NOMO-1 treated with DMSO at 0.1 percent for 48 hours (cell line): ENCODE measurements at regions not wholly inside any gene's neighbourhood (a gene's known extent, or its start where the extent isn't known, plus 50 kb on each side); places are given as distances from the start of the nearest gene placed in this dataset.
"Not testable (repeated sequence)": the region's sequence is repeated elsewhere in the genome, so short reads cannot be mapped to it uniquely, and the experiment has no call there.

Experiments
- DNase-seq: peaks from one replicate; lab custom pipeline; 2025; ENCODE audit not compliant: unreplicated experiment; lab: John Stamatoyannopoulos, UW

DNA sequence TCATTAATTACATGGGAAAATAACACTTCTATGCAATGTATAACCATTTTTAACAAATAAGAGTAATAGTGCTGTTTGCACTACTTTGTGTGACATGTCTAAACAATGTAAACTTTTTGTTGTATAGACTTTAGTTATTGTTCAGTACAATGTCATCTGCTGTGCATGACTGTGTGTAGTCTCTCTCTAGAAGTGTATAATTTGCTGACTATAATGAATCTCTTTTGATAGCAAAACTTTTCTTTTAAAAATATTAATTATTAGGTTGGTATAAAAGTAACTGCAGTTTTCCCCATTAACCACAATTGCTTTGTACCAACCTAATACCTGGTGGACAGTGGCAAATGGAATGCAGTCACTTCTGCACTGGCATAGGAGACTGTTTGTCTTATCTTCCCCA, 124.2 kb upstream of the SGK1 start:
- DNase-seq: no peak

DNA sequence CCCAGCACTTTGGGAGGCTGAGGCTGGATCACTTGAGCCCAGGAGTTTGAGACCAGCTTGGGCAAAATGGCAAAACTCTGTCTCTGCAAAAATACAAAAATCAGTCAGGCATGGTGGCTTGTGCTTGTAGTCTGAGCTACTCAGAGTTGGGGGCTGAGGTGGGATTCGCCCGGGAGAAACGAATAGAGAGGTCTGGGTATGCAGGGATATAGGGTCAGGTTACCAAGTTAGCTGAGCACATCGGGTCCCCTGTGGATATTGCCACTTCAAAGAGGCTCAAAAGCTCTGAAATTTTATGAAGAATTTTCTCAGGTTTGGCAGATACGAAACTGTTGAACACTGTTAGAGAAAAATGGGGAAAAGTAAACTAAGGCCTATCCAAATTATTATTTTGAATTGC, 120.9 kb upstream of the SGK1 start:
- no peak for DNase-seq

DNA sequence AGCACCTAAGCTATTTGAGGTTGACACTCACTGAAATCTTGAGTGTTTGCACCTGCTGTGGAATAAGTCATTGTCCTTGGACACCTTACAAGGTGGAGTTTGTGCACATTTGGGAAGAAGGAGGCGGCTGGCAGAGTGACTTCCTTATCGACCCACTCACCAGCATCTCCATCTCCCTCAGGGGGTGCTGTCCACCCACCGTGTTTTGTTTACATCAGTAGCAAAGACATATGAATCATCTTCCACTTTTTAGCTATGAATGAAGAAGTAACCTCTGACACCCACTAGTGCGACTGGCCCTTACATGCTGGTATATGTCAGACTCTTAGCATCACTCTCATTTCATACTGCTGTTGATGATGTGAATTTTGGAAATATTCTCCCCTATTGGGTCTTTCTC, 119.5 kb upstream of the SGK1 start:
- DNase-seq: peak; percentile 78

DNA sequence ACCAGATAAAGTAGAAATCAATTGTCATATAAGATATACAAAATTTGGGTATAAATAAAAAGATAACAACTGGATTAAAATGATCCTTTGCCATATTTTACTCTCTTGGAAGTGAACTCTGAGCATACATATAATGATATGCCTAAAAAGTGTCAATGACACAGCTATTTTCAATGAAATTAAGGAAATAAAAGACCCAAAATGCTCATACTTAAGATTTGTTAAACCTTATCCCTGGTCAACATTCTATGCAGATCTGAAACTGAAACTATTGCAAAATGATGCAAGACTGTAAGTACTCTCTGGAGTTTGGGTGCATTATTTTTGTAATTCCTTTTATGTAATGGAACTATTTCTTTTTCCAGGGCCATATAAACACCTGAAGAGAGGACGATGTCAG, 119.0 kb upstream of the SGK1 start:
- peak; percentile 80 for DNase-seq

DNA sequence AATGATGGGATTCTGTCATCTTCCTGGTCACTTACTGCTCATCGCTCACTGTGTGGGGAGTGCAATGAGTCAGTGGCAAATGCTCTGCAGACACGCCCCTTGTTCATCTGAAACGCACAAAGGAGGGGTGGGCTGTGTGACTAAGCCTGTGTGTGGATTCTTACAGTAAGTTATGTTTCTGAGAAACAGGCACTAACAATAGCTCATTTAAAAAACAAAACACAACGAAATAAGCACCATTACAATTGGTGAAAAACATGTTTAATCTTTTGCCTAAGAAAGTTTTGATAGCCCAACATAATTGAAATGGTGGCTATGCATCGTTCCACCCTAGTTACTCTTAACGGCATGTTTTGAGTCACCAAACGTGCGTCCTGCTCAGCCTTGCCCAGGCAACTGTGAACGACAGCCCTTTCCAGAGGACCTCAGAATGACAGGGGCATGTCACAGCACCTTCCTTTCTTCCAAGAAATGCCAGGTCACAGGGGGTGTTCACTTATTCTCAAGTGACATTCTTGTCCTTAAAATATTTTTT, 118.4 kb upstream of the SGK1 start:
- peak; percentile 58 for DNase-seq

DNA sequence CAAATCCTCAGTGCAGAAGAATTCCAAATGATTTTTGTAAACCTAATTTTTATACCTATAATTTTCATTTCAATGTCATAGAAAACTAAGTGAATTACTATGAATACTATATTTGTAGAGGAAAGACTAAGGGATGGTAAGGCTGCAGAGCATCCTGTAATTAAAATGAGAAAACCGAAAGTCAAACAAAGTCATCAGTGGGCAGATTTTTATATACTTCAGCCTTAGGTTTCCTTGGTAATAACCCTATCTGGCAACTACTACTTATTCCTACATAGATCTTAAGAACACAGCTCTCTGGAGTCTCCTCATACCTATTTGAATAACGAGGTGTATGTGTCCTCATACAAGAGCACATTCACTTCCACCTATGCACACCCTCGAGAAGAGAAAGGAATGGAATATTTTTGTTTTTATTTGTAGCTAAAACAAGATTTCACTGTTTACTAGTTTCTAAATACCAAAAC, 117.9 kb upstream of the SGK1 start:
- no peak for DNase-seq

DNA sequence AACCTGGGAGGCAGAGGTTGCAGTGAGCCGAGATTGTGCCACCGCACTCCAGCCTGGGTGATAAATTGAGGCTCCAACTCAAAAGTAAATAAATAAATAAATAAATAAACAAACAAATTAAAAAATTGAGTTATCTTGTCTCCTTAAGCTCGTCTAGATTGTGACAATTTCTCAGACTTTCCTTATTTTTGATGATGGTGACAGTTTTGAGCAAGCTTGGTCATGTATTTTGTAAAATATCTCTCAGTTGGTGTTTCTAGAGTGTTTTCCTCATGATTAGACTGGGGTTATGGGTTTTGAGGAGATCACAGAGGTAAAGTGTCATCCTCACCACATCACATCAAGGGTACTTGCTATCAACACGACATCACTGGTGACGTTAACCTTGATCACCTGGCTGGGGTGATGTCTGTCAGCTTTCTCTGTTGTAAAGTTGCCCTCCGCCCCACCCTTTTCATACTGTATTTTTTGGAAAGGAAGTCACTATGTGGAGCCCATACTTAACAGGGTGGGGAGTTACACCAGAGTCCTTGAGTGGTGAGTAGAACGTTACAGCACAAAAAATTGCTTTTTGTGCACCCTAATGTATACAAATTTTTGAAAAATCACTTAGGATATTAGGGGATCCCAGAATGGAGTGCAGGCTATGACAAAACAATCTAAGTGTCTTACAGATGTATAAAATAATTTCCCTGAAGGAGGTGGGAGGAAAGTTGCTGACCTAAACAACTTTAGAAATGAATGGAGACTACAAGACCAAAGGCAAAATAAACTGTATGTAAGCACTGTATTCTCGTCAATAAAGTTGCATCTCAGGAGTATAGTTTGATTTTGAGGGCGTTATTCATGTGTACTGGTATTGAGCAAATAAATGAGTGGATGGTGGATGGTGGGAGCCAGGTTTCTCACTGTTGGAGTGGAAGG, 116.4 kb upstream of the SGK1 start:
- no peak for DNase-seq

DNA sequence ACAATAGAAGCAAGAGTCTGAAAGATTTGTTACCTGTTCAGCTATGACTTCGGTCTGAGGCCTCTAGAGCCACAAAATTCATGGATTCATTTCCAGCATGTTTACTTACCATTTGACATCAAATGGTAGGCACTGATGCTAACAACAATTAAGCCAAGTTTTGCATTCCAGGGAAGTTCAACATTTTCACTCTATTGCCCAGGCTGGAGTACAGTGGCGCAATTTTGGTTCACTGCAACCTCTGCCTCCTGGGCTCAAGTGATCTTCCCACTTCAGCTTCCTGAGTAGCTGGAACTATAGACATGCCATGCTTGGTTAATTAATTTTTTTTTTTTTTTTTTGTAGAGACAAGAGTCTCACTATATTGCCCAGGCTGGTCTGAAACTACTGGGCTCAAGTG, 114.1 kb upstream of the SGK1 start:
- DNase-seq: no peak

DNA sequence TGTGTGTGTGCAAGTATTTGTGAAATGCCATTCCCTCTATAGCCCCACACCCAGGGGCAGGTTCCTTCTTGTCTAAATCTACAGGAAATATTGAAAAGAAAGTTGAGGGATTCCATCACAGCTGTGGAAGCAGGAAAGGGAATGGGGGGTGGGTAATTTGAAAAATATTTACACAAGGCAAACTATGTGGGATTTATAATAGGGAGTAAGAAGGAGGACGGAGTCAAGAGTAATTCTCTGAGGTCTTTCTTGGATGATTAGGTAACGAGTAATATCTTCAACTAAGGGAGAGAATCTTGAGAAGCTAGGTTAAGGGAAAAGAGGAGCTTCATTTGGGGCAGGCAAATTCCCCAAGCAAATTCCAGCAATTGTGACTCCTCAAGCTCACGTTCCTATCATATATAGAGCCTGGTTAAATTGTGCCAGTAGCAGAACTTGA, 113.5 kb upstream of the SGK1 start:
- no peak for DNase-seq

DNA sequence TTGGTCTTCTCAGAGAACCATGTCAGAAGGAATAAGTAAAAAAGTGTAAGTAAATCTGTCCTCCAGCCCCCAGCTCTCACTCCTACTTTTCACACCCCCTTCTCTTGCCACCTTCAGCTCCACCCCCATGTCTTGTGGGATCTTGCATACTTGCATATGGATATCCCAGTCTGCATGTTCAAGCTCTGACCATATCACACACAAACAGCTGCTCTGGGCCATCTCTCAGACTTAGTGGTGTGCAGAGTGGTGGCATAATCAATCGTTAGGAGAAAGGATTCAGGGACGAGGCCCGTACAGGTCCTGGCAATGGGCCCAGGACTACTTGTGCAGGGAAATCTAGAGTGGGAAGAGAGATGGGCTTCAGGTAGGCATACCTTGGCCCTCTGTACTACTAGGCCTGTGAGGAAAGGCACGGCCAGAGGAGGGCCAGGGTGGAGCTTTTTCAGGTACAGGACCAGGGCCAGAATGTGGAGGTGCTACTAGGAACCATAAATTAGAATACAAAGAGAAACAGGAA, 112.0 kb upstream of the SGK1 start:
- no peak for DNase-seq

DNA sequence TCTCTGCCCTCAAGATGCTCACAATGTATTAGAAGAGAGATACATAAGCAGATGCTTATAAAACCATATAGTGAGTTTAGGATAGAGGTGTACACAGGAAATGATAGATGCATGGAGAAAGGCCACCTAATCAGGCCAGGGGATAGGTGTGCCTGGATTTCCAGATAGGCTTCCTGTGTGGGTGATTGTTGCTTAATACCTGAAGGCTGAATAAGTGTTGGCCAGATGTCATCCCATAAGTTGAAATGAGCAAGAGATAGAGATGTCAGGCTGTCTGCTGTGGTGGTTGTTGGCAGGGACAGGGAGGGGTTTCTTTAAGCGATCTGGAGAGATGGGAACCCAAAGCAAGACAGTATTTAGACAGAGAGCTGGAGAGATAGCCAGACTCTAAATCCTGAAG, 109.8 kb upstream of the SGK1 start:
- no peak for DNase-seq

DNA sequence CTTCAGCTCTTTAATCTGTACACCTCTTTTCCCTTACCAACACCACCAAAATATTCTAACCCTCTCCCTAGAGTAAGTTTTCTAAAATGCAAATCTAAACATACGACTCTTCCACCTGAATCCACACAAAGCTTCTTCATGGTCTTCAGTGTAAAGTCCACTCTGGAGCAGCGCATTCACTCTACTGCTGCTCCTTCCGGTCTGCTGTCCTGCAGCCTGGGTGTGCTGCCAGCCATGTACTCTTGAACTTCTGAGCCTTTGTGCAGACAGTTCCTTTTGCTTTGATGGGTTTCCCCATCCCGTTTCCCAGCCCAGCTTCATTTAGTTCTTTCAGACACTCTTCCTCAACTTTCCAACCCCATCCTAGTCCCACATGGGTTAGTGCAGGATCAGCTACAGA, 108.7 kb upstream of the SGK1 start:
- no peak for DNase-seq

DNA sequence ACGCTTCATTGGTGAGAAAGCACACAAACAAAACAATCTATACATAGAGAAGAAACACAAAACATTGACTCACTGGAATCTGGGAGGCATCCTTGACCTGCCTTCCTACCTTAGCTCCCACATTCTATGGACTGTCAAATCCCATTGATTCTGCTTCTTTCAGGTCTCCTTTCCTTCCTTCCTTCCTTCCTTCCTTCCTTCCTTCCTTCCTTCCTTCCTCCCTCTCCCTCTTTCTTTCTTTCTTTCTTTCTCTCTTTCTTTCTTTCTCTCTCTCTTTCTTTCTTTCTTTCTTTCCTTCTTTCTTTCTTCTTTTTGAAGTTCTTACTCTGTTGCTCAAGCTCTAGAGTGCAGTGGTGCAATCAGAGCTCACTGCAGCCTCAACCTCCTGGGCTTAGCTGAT, 108.0 kb upstream of the SGK1 start:
- DNase-seq: not testable (repeated sequence)

DNA sequence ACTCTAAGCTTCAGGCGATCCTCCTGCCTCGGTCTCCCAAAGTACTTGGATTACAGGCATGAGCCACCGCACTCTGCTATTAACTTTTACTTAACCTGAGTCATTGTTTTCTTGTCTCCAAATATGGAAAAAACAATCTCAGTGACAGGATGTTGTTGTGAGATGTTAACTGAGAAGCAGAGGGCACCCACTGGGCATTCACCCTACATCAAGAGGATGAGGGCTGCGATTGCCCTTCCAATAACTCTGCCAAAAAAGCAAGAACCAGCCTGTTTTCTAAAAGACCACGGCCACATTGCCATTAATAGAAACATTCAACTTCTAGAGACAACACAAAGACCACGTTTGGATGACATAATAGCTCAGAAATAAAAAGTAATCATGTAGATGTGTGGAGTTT, 107.6 kb upstream of the SGK1 start:
- no peak for DNase-seq

DNA sequence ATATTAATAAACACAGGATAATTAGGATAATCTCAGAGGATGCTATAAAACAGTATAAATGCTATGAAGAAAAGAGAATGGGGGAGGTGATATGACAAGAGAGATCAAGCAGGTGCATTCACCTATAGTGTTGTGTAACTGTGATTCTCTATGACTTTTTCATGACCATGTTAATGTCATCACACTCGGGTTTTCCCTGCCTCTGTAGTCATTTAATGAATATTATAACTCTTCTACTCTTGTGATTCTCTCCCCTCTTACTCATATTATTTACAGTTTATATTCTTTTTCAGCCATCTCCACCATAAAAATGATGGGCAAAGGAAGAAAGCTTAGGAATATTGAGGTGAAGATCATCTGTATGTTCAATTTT, 106.9 kb upstream of the SGK1 start:
- no peak for DNase-seq

DNA sequence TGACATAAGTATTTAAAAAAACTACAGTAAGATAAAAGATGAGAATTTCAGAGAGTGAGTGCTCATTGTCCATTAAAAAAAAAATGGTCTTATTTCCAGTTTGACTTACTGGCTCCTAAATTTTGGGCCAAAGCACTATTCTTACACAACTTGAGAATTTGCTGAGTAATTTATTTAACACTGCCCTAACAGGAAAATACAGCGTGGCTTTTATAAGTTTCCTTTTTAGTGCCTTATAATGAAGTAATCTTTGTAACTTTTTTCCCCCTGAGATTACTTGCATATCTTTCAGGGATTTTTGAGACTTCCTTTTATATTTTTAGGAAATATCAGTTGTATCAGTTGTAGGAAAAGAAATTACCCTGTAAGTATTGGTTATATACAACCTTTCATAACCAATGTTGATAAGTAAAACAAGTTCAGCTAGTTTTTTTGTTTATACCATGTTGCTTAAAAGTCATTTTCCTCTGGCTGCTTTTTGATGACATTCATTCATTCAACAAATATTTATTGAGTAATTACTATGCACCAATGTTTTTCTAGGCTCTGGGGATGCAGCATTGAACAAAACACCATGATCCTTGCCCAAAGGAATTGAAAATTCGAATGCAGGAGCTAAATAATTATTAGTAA, 106.4 kb upstream of the SGK1 start:
- DNase-seq: peak; percentile 23

DNA sequence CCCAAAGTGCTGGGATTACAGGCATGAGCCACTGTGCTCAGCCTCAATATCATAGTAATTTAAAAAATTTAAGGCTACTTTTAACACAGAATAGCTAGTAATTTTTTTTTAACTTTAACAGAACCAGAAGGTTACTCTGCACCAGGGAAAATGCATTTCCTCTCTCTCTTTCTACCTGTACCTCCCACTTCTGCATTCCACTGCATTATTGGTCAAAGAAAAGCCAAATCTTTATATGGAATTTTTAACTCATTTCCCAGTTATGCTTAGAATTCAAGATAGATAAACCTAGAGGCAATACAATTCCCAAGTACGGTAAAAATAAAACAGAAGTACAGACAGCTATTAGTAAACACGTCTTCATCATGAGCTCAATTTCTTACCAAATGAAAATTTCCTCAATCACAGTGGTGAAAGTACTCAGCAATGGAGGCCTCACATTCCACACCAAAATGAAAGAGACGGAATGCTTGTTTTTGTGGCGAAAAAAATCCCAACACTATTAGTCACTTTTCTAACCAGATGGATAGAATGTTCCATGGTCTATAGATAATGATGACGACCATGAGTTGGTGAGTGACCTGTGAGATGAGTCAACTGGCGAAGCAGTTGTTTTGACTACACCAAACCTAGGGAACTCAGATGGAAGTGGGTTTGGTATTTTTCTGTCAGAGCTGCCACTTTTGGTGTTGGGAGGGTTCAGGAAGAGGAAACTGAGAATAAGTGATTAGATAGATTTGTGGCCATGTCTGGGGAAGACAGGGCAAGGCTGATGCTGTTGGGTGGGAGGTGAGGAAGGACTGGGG, 104.7 kb upstream of the SGK1 start:
- DNase-seq: peak; percentile 91

DNA sequence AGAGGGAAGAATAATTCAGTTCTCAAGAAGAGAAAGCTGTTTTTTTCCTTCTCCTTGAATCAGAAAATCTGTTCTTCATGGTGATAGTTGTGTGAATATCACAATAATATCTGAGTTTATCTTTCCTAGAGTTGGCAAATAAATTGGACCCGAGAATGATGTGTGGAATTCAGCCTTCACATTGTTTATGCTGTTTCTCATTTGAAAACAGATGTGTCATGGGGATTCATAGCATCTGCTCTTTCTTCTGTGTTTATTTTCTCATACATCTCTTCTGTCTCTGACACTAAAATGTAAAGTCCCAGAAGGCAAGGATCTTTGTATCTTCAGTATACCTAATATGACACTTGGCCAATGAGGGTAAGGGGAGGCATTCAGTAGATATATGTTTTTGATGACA, 103.6 kb upstream of the SGK1 start:
- no peak for DNase-seq

DNA sequence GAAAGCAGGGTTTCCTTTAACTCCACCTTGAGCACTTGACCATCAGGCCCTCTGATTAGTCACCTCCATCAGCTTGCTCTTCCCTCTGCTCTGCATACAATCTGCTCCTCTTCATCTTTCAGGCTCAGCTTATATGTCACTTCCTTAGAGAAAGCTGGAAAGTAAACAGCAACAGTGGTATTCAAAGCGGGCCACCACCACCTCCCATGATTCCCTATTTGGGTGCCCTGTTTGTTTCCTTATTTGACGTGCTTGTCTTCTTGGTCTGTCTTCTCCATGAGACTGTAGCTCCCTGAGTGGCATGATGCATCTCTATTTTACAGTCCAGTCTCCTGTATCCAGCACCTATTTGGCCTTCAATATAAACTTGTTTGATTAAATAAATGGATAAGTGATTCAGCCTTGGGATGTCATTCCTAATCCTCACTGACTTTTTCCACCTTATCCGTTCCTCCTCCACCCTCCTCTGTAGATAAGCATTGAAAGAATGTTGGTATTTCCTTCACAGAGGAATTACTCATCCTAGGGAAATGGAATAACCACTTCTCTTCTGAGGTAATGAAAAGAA, 102.8 kb upstream of the SGK1 start:
- no peak for DNase-seq

DNA sequence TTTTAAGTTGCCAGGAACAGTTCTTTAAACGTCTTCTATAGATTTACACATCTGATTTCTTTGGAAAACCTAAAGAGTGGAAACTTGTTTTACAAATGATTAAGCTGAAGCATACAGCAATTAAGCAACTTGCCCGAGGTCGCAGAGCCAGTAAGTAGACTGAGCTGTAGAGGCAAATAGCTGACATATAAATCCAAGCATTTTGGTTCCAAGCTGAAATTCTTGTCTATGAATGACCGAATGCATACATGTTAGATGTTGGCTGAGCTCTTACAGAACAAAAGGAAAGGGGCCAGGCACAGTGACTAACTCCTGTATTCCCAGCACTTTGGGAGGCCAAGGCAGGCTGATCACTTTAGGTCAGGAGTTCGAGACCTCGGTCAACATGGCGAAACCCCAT, 101.8 kb upstream of the SGK1 start:
- DNase-seq: no peak
